ENCODE measurements at regions not wholly inside any gene's neighbourhood (a gene's known extent, or its start where the extent isn't known, plus 50 kb on each side); places are given as distances from the start of the nearest gene placed in this dataset.
"Not testable (repeated sequence)": the region's sequence is repeated elsewhere in the genome, so short reads cannot be mapped to it uniquely, and the experiment has no call there.

DNA sequence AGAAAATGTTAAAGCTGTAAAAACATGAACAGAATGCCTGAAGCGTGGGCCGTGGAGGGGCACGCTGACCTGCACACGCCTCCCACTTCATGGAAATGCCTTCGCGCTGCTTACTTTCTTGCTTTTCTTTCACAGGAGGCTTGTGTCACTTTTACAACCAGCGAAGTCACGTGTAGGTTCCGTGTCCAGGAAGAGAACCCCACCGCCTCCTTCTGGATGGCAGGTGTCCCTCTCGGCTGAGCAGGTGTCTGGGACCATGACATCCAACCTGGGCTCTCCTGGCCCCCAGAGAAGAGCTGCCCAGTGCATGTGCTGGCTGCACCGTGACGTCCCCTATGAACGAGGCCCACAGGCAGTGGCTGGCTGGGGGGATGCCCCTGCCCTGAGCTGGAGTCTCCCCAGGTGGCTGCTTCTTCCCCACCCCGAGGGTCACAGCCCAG, 345.0 kb upstream of the SFSWAP start:
- FAIRE-seq = no peak

DNA sequence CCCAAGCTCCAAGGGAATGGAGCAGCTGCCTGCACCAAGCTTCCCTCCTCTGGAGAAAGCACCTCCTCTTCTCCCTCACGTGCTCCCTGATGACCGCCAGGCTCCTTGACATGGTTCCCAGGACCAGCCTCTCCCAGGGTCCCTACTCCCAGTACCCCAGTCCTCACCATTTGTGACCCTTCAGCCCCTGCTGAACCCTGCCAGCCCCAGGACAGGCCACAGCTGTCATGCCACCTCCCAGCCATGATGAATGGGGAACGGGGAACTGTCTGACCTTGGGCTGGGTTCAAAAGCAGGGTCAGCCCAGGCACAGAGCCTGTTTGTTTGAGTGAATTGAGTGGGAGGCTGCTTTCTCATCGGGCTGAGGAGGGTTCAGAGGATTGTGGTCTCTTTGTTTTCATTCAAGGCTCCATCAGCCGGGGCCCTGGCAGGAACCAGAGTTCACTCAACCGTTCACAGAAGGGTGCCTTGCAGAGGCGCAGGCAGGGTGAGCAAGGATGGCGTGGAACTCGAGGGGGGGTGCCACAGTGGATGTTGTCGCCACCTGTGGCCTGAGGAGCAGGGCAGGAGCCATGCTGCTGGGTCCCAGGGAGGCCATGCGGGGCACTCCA, 344.5 kb upstream of the SFSWAP start:
- FAIRE-seq = no peak

GRCh38 chr12:131367067-131367982, 343.6 kb upstream of the SFSWAP start:
- not testable (repeated sequence) for FAIRE-seq

- FAIRE-seq = no peak
These were observed 342.8 kb upstream of the SFSWAP start for GRCh38 chr12:131367983-131368667.

DNA sequence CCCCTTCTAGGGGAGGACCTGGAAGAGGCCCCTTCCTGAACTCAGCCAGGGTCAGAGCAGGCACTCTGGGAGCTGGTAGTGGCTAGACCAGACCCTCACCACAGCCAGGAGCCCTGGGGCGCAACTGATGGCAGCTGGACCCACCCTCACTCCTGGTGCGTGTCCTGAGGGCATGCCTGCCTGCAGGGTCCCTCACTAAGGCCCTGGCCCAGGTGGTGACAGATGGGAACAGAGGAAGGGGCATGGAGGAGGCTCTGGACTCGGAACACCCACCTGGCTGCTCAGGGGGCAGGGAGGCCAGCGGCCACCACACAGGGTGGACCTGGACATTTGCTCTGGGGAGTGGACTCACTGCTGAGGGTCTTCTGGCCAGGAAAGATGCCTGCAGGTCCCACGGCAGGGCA, 342.2 kb upstream of the SFSWAP start:
- no peak for FAIRE-seq

- FAIRE-seq = no peak
These were observed 341.6 kb upstream of the SFSWAP start for GRCh38 chr12:131369094-131369845.

DNA sequence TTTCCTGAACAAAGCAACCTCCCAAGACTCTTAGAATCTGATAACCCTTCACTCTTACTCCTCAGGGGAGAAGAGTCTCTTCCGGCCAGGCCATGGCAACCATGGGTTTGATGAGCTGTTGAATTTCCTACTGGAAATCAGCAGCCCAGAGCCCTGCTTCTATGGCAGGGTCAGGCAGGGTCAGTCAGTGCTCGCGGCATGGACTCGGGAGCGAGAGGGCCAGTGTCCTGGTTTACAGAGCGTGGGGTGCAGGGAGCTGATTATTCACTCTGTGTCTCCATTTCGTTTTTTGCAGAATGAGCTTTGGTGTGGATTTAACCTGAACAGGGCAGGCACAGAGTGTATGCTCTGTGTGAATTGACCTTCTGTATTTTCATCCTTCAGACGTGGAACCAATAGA, 340.6 kb upstream of the SFSWAP start:
- FAIRE-seq = no peak

DNA sequence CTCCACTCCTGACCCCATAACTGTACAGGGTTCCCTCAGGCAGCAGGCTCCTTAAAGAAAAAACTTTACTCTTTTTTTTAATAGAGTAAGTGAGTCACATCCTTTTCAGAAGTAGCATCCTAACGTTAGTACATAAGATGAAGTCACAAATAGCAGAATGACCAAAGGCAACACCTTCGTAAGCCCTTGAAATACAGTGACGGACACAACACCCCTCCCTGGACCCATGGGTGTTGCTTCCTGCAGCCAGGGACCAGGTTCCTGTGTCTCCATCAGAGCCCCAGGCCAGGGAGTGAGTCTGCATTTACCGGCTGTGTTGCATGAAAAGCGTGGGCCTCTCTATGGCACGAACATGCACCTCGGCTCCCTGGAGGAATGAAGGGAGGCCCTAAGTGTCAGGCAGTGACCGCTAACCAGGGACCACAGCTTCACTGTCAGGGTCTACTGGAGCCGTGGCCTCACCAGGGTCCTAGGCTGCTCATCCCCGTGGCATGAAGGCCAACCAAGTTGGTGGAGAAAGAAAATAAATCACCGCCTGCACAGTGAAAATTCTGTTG, 340.0 kb upstream of the SFSWAP start:
- no peak for FAIRE-seq

DNA sequence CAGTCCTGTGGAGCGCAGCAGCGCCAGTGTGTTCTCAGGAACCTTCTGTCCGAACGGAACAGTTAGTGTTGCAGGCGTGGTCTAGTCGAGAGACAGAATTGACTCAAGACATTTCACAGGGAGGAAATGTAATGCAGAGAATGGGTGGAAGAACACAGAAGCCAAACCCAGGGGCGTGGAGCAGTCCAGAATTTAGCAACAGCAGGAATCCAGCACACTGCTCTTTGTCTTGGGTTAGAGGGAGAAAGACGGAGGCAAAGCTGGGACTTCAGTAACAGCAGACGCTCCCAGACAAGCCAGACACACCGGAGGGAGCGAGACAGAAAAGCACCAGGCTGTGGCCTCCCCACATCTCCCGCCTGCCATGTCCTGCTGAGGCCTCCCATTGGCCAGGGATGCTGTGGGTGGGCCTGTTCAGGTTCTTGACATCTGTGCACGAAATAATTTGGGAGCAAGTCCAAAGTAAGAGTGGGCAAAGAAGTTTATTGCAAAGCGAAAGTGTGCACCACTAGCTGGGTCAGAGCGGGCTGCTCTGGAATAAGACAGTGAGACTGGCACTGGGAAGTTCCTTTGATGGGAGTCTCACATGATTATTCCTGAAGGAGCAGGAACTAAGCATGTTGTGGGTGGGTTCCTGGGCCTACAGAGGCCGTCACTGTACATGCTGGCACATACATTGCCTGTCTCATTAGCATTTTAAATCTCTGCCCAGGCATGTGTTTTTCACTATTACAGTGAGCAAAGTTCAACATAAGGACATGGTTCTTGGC, 339.3 kb upstream of the SFSWAP start:
- no peak for FAIRE-seq

DNA sequence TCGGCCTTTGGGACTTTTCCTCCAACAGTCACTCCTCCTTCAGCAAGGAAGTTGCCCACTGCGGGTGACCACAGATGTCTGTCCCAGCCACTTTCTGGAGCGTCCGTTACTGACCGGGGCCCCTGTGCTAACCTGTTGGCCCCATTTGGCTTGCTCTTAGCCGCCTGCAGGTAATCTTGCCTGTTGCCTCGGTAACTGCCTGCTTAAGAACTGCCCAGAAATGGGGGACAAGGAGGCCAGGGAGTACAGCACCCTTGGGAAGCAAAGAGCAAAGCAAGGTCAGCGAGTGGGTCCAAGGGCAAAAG, 338.8 kb upstream of the SFSWAP start:
- FAIRE-seq = no peak

GRCh38 chr12:131372706-131373195, 338.1 kb upstream of the SFSWAP start:
- no peak for FAIRE-seq

DNA sequence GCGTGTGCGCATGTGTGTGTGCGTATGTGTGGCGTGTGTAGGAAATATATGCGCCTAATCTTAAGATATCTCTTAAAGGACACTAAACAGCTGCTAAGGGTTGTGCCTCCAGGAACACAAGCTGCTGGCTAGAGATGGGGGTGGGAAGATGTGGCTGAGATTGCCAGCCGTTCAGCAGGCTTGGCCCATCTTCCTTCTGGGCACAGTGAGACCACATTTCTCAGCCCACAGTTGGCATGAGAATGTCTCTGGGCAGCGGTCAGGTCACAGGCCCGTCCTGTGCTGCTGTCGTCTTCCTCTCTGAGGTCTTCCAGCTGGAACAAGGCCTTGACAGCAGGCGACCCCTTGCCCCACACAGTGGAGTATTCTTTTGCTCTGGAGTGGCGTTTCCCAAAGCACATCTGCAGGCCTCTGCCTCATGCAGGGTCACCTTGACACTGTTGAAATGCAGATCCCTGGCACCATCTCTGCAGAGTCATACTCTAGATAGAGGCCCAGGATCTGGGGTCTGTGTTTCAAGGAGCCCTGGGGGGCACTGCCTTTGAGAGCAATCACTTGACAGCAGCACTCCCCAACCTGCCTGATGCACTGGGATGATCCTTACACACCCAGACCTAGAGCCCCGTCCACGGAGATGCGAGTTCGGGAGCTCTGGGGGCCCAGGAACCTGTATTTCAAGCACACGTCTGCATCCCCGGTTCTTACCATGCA, 335.5 kb upstream of the SFSWAP start:
- no peak for FAIRE-seq

DNA sequence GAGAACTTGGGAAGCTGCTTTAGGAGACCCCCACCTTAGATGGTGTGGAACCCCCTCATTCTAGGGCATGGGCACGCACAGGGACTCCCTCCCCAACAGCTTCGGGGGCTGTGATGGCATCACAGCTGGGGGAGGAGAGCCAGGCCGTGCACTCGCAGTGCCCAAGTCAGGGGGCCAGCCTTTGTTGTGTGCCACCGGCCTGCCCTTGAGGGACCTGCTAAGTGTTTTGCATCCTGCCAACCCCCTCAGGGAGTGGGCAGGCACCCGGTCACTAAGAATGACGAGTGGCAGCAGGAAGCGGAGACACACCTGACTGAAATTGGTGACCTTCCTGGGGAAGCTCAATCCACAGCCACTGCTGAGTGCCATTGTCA, 334.9 kb upstream of the SFSWAP start:
- FAIRE-seq = no peak

DNA sequence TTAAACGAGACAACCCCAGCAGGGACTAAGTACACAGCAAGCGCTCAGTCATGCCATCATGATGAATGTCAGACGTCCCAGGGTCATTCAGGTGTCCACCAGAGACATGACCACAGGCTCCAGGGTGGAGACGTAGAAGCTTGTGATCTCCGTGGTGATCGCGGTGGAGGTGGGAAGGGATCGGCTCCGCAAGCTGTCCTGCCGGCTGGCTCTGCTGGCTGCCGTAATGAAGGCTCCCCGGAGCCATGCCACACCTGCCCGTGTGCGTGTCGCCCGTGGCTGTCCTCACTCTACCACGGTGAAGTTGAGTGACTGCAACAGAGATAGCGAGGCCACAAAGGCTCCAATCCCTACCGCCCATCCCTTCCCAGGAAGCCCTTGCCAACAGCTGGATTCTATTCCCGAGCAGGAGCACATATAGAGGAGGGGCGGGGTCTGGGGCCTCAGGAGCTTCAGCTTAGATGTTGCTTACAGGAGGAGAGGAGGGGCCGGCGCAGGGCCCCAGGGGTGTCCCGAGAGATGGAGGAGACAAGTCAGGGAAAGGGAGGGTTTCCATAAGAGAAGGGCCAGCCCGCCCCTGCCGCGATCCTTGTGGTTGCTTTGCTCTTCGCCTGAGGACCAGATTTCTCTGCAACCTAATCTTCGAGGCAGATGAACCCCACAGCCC, 332.6 kb upstream of the SFSWAP start:
- FAIRE-seq = no peak

GRCh38 chr12:131378861-131379665, 331.8 kb upstream of the SFSWAP start:
- FAIRE-seq = no peak

GRCh38 chr12:131379738-131380137, 331.2 kb upstream of the SFSWAP start:
- FAIRE-seq = no peak

DNA sequence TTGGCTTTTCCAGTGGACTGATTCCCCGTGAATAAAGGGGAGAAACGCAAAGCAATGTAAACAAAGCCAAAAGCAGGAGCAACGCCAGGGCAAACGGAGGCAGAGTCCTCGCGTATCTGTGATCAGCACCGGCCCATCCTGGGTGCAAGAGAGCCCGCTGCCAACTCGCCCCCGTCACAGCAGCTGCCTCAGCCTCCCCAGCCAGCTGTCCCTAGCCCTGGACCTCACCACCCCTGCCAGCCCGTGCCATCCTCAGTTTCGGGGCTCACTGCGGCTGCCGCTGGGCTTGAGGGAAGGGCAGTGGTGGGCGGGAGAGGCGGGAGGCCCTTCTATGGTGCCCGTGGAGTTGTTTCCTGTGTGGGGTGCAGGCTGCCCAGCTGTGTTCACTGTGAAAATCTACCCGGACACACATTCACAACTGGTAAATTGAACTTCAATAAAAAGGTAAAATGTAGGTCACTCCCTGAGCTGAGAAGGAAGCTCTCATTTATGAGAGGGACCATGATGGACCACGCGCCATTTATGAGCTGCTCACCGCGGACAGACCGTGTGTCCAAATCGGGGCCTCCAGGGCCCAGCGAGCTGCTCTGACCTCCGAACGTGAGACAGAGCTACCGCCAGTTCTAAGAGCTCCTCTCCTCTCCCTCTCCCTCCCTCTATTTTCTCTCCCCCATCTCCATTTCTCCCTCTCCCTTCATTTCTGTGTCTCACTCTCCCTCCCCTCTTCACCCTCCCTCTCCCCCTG, 330.5 kb upstream of the SFSWAP start:
- no peak for FAIRE-seq

DNA sequence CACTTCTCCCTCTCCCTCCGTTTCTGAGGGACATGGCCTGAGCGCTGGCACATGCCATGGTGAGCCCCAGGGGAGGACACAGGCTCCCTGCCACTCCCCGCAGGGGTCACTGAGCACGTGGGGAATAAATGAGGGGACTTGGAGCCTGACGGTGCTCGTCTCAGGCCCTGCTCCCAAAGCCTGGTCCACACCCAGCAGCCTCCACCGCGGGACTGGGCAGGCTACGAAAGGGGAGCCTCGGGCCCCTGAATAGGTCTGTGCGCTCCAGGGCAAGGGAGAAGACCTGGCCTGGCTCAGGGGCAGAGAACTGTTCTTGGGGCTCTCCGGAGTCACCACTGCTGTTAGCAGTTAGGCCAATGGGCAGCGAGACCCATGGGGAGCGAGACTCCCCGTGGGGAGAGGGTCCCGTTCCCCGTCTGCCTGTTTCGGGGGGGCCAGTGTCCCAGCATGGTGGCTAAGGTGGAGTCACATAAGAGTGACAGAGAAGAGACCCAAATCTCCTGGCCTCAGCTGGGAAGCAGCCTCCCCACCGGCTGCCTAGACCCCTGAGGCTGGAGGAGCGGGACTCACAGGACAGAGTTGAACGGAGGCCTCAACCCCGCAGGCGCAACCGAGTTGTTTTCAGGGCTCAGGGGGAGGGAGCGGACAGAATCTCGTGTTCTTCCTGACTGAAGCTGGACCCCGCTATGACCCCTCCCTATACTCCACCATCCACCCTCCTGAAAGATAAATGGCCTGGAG, 329.8 kb upstream of the SFSWAP start:
- FAIRE-seq = no peak
